ENCODE measurements at regions not wholly inside any gene's neighbourhood (a gene's known extent, or its start where the extent isn't known, plus 50 kb on each side); places are given as distances from the start of the nearest gene placed in this dataset.

DNA sequence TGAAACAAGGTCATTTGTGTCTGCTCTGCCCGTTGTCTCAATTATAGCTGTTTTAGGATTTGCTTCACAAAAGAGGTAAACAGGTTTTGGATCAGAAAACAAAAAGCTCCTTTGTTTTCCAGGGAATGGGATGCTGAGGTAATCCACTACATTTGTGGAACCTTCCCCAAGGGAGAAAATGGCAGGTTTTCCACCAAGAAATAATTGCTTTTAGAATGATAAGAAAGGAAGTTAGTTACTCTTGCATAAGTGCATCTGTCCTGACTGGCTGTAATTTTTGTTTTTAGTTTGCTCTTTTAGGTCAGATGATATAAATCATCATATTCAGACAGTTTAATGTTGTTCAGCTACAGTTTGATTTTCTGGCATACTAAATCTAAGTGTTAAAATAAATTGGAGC is 198.5 kb upstream of the COL8A1 start:
- TF ChIP-seq TAF1 (IDR thresholded peaks at IDR 0.05; ENCODE audit: borderline replicate concordance, low read depth, low read length) (no peak), POLR2AphosphoS2 (IDR thresholded peaks at IDR 0.05; ENCODE audit: low read depth, low read length) (no peak), MTA3 (IDR thresholded peaks at IDR 0.05; ENCODE audit: borderline replicate concordance, low read length) (no peak), PAX5 (IDR thresholded peaks at IDR 0.05; ENCODE audit: borderline replicate concordance, low read depth, low read length) (no peak), NR2C1 (IDR thresholded peaks at IDR 0.05) (no peak), HDAC2 (IDR thresholded peaks at IDR 0.05) (no peak)
- TF ChIP-seq, protein P1, sequence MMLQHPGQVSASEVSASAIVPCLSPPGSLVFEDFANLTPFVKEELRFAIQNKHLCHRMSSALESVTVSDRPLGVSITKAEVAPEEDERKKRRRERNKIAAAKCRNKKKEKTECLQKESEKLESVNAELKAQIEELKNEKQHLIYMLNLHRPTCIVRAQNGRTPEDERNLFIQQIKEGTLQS (IDR thresholded peaks at IDR 0.05; ENCODE audit: borderline replicate concordance, extremely low read depth, low read depth, low read length) = no peak
- no peak overlapping the region for H3K27ac ChIP-seq (ENCODE audit: control insufficient read depth, insufficient read depth)
- DNase-seq (ENCODE audit: low read depth, low spot score) = no peak
- no peaks in the 10 kb centered on the region for H3K27me3 ChIP-seq (replicated peaks in 1 of 2; ENCODE audit: control insufficient read depth in 2 of 2, insufficient read depth in 2 of 2, low read length in 1 of 2)
- intact Hi-C loops (cut with micrococcal nuclease; ENCODE audit: unreplicated experiment) = no loop called here
- no peaks in the 10 kb centered on the region for H3K4me1 ChIP-seq (ENCODE audit: control insufficient read depth, insufficient read depth, low read length)
- 0% methylated on average over 1 of the region's 1 CpG for WGBS (ENCODE audit: insufficient coverage, insufficient replicate concordance, low lambda C conversion rate, missing lambda C conversion rate)
- no peak overlapping the region for H3K4me3 ChIP-seq
- ChIA-PET SMC1A (ENCODE audit: uncharacterized antibody, unreplicated experiment) (interaction anchor here (0.6 to 1.6 kb wide), 2 partner anchors 44 to 66 kb away, joined by 3 to 4 read pairs; no protein-coding TSS in a partner anchor), POLR2A (no interaction called here), RAD21 (ENCODE audit: unreplicated experiment) (interaction anchor here (1.2 kb wide), 1 partner anchor 10 kb away, joined by 3 read pairs; no protein-coding TSS in a partner anchor), CTCF (no interaction called here)
- H2AFZ ChIP-seq (ENCODE audit: control insufficient read depth, low read depth, low read length) = no peak overlapping the region
- no TSS peak for BruUV-seq (replicated peaks)
- no peaks in the 10 kb centered on the region; the same call in 2 of the 3 replicates for H3K9me3 ChIP-seq (replicated peaks; ENCODE audit: control insufficient read depth, insufficient read depth, low read length)
- ATAC-seq = no peak
- no peak for FAIRE-seq
- no peak overlapping the region for H3K4me2 ChIP-seq (ENCODE audit: control insufficient read depth, insufficient read depth)
- in situ Hi-C loops (cut with MboI) = no loop called here
- no peaks in the 10 kb centered on the region for H3K79me2 ChIP-seq (ENCODE audit: control insufficient read depth, insufficient read depth, low read length)
- no peaks in the 10 kb centered on the region for H4K20me1 ChIP-seq (ENCODE audit: control insufficient read depth, insufficient read depth)
- no peaks in the 10 kb centered on the region for H3K36me3 ChIP-seq (ENCODE audit: control insufficient read depth in 2 of 2, insufficient read depth in 2 of 2, low read length in 1 of 2)
- no peak overlapping the region for H3K9ac ChIP-seq (ENCODE audit: control insufficient read depth, insufficient read depth, low read length)

DNA sequence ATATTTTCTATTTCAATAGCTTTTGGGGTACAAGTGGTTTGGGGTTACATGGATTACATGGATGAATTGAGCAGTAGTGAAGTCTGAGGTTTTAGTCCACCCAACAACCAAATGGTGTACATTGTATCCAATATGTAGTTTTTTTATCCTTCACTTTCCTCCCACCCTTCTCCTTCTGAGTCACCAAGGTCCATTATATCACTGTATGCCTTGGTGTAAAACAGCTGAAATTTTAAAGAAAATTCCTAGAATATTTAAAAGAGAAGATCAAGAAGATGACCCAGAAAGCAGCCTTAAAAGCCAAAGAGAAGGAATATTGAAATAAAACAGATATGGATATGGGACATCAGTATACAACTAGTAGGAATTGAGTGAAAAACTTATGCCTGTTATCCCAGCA is 204.2 kb upstream of the COL8A1 start:
- Histone ChIP-seq H3K27ac (ENCODE audit: control insufficient read depth, insufficient read depth) (no peak overlapping the region), H3K9me3 (replicated peaks; ENCODE audit: control insufficient read depth, insufficient read depth, low read length) (no peaks in the 10 kb centered on the region; the same call in 2 of the 3 replicates), H3K27me3 (replicated peaks in 1 of 2; ENCODE audit: control insufficient read depth in 2 of 2, insufficient read depth in 2 of 2, low read length in 1 of 2) (no peaks in the 10 kb centered on the region), H3K4me3 (no peak overlapping the region), H3K4me1 (ENCODE audit: control insufficient read depth, insufficient read depth, low read length) (no peaks in the 10 kb centered on the region), H3K36me3 (ENCODE audit: control insufficient read depth in 2 of 2, insufficient read depth in 2 of 2, low read length in 1 of 2) (no peaks in the 10 kb centered on the region), H3K4me2 (ENCODE audit: control insufficient read depth, insufficient read depth) (no peak overlapping the region), H3K79me2 (ENCODE audit: control insufficient read depth, insufficient read depth, low read length) (no peaks in the 10 kb centered on the region), H2AFZ (ENCODE audit: control insufficient read depth, low read depth, low read length) (no peak overlapping the region), H4K20me1 (ENCODE audit: control insufficient read depth, insufficient read depth) (no peaks in the 10 kb centered on the region), H3K9ac (ENCODE audit: control insufficient read depth, insufficient read depth, low read length) (no peak overlapping the region)
- FAIRE-seq (no peak), DNase-seq (ENCODE audit: low read depth, low spot score) (no peak), ATAC-seq (no peak)
- ChIA-PET RAD21 (ENCODE audit: unreplicated experiment) (no interaction called here), CTCF (no interaction called here), POLR2A (interaction anchor here (1.1 kb wide), 1 partner anchor 9 kb away, joined by 3 read pairs; no protein-coding TSS in a partner anchor), SMC1A (ENCODE audit: uncharacterized antibody, unreplicated experiment) (interaction anchor here (1.4 kb wide), 1 partner anchor 65 kb away, joined by 4 read pairs; no protein-coding TSS in a partner anchor)
- intact Hi-C loops (cut with micrococcal nuclease; ENCODE audit: unreplicated experiment) (no loop called here), in situ Hi-C loops (cut with MboI) (no loop called here)
- TF ChIP-seq, protein P2, sequence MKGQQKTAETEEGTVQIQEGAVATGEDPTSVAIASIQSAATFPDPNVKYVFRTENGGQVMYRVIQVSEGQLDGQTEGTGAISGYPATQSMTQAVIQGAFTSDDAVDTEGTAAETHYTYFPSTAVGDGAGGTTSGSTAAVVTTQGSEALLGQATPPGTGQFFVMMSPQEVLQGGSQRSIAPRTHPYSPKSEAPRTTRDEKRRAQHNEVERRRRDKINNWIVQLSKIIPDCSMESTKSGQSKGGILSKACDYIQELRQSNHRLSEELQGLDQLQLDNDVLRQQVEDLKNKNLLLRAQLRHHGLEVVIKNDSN (IDR thresholded peaks at IDR 0.05; ENCODE audit: borderline replicate concordance, extremely low read length, insufficient read depth, low read depth, low read length) = no peak
- TF ChIP-seq EGR1 (IDR thresholded peaks at IDR 0.05; ENCODE audit: borderline replicate concordance in 1 of 2, low read depth in 2 of 2, low read length in 2 of 2) = no peak
- BruUV-seq (replicated peaks) = no TSS peak
